Transverse colon (tissue), 4 donors: ENCODE measurements at regions not wholly inside any gene's neighbourhood (a gene's known extent, or its start where the extent isn't known, plus 50 kb on each side); places are given as distances from the start of the nearest gene placed in this dataset.

Source experiments
- DNase-seq: peaks from one replicate; pipeline ENCODE4 v3.0.0-alpha.2; 2019
- H3K27ac ChIP-seq, 4 donors: fragments of 200-600 bp; sonication (generic); 2 replicates each; pipeline ENCODE4 v1.5.1; 2016 to 2018; ENCODE audit warnings: inconsistent platforms in 4 of 4
- H3K27me3 ChIP-seq: fragments of 200-600 bp; sonication (generic); 2 replicates; pipeline ENCODE4 v1.5.1; 2017; ENCODE audit warnings: inconsistent platforms
- H3K36me3 ChIP-seq, 4 donors: fragments of 200-600 bp; sonication (generic); 2 replicates each; pipeline ENCODE4 v1.5.1; 2017 to 2019; ENCODE audit warnings: inconsistent platforms in 4 of 4
- H3K4me1 ChIP-seq, 4 donors: fragments of 200-600 bp; sonication (generic); 2 replicates each; pipeline ENCODE4 v1.5.1; 2017 to 2020; ENCODE audit warnings: inconsistent platforms in 4 of 4
- H3K4me3 ChIP-seq, 4 donors: fragments of 200-600 bp; sonication (generic); 1 replicate in 1 of 4; 2 replicates in 3 of 4; pipeline versions ENCODE4 v1.5.1 to v1.6.1; 2017 to 2019; ENCODE audit warnings: inconsistent platforms in 4 of 4
- H3K9me3 ChIP-seq, 2 donors: fragments of 200-600 bp; sonication (generic); 2 replicates each; pipeline ENCODE4 v1.5.1; 2017 to 2019; ENCODE audit warnings: inconsistent platforms in 2 of 2
- CTCF ChIP-seq, 5 experiments: fragments of 200-600 bp in 3 of 5; fragments of 450-650 bp in 2 of 5; sonication (generic) in 3 of 5; IDR thresholded peaks; 1 replicate in 2 of 5; 2 replicates in 3 of 5; pipeline ENCODE4 v1.5.1; 2016 to 2017; ENCODE audit warnings: antibody characterized with exemption in 5 of 5, inconsistent platforms in 3 of 5, mild to moderate bottlenecking in 2 of 5, moderate library complexity in 1 of 5
- EP300 ChIP-seq: sonication (generic); formaldehyde crosslinking; IDR thresholded peaks from one replicate; pipeline ENCODE4 v1.6.1; 2017; ENCODE audit warnings: antibody characterized with exemption, low read depth
- POLR2A ChIP-seq: fragments of 450-650 bp; IDR thresholded peaks from one replicate; pipeline ENCODE4 v1.6.1; 2016; ENCODE audit warnings: antibody characterized with exemption, mild to moderate bottlenecking, moderate library complexity
- POLR2AphosphoS5 ChIP-seq, 3 donors: sonication (generic); formaldehyde crosslinking; IDR thresholded peaks; one replicate each; pipeline ENCODE4 v1.6.1; 2016; ENCODE audit warnings: antibody characterized with exemption in 3 of 3
- WGBS, 2 donors: methylation state at CpG; one replicate each; pipeline ENCODE4 v1.1.5; 2018; ENCODE audit warnings: low coverage in 1 of 2; 5-methylcytosine and 5-hydroxymethylcytosine counted together
- in situ Hi-C, 4 donors: fragments of 200-750 bp; cut with MboI; loops; one replicate each; pipeline versions ENCODE4 v1.15.0 to v1.15.1; 2017; ENCODE audit warnings: low sequenced_read_pairs in 3 of 4, low pct_ligation_motif_present in 1 of 4, low pct_unique_long_range_greater_than_20kb in 1 of 4
- intact Hi-C: fragments of 100-400 bp; cut with DNase I; formaldehyde crosslinking; loops from one replicate; pipeline ENCODE4 v1.15.1; 2023; ENCODE audit warnings: low total_unique reads

- no peak for TF ChIP-seq POLR2AphosphoS5 (IDR thresholded peaks at IDR 0.05)
- TF ChIP-seq POLR2A = no peak
- no peak for TF ChIP-seq EP300
- no peak for TF ChIP-seq CTCF (IDR thresholded peaks at IDR 0.05)
- no peaks in the 10 kb centered on the region for H3K9me3 ChIP-seq
- H3K4me3 ChIP-seq = no peak overlapping the region
- DNase-seq = no peak
- intact Hi-C loops = no loop called here
- H3K36me3 ChIP-seq = no peaks in the 10 kb centered on the region
- WGBS, 2 donors = 64 to 73% methylated on average over 3 of the region's 3 CpGs
- no peak overlapping the region for H3K27ac ChIP-seq
- in situ Hi-C loops = no loop called here
- no peaks in the 10 kb centered on the region for H3K27me3 ChIP-seq
- peaks cover 0 to 3% (median 0%) of the 10 kb centered on the region in 4 donors for H3K4me1 ChIP-seq
Measured at GRCh38 chr4:177967328-177967727, 525.1 kb upstream of the AGA start.

GRCh38 chr4:177968817-177969442 is 526.7 kb upstream of the AGA start:
- Histone ChIP-seq H3K4me1 (no peaks in the 10 kb centered on the region), H3K4me3 (no peak overlapping the region), H3K36me3 (no peaks in the 10 kb centered on the region), H3K27ac (no peak overlapping the region), H3K27me3 (no peaks in the 10 kb centered on the region), H3K9me3 (no peaks in the 10 kb centered on the region)
- DNase-seq = no peak
- TF ChIP-seq POLR2A (no peak), EP300 (no peak), POLR2AphosphoS5 (IDR thresholded peaks at IDR 0.05) (no peak), CTCF (IDR thresholded peaks at IDR 0.05) (no peak)
- 76 to 84% methylated on average over 3 to 4 of the region's 4 CpGs for WGBS, 2 donors
- in situ Hi-C loops (no loop called here), intact Hi-C loops (no loop called here)

GRCh38 chr4:177974461-177974860 is 532.2 kb upstream of the AGA start:
- no peaks in the 10 kb centered on the region for H3K36me3 ChIP-seq
- TF ChIP-seq POLR2AphosphoS5 (IDR thresholded peaks at IDR 0.05) = no peak
- TF ChIP-seq CTCF (IDR thresholded peaks at IDR 0.05) = no peak
- no peak for TF ChIP-seq POLR2A
- no peak for TF ChIP-seq EP300
- H3K4me1 ChIP-seq = no peaks in the 10 kb centered on the region
- DNase-seq = no peak
- H3K27ac ChIP-seq = no peak overlapping the region
- no peaks in the 10 kb centered on the region for H3K27me3 ChIP-seq
- H3K4me3 ChIP-seq = no peak overlapping the region
- 85 to 100% methylated on average over 1 of the region's 1 CpG for WGBS, 2 donors
- in situ Hi-C loops = no loop called here
- intact Hi-C loops = no loop called here
- H3K9me3 ChIP-seq = no peaks in the 10 kb centered on the region

- H3K27ac ChIP-seq = no peak overlapping the region
- no peaks in the 10 kb centered on the region for H3K4me1 ChIP-seq
- no peaks in the 10 kb centered on the region for H3K36me3 ChIP-seq
- no peaks in the 10 kb centered on the region for H3K9me3 ChIP-seq
- DNase-seq = no peak
- no peak for TF ChIP-seq EP300
- no peak for TF ChIP-seq CTCF (IDR thresholded peaks at IDR 0.05)
- no peak for TF ChIP-seq POLR2A
- no peak for TF ChIP-seq POLR2AphosphoS5 (IDR thresholded peaks at IDR 0.05)
- 46 to 50% methylated on average over 1 to 2 of the region's 2 CpGs for WGBS, 2 donors
- no peaks in the 10 kb centered on the region for H3K27me3 ChIP-seq
- in situ Hi-C loops (no loop called here), intact Hi-C loops (no loop called here)
- H3K4me3 ChIP-seq = no peak overlapping the region
Measured at GRCh38 chr4:177975315-177975987, 533.2 kb upstream of the AGA start.
